HUES6 (cell line): ENCODE measurements at regions not wholly inside any gene's neighbourhood (a gene's known extent, or its start where the extent isn't known, plus 50 kb on each side); places are given as distances from the start of the nearest gene placed in this dataset.
A peak's percentile ranks its signal among the peaks of the same experiment; 100 is the strongest.
"Not testable (repeated sequence)": the region's sequence is repeated elsewhere in the genome, so short reads cannot be mapped to it uniquely, and the experiment has no call there.

ENCODE experiments used
- H3K27ac ChIP-seq: 2 replicates; pipeline ENCODE4 v1.7.0; 2013; ENCODE audit warnings: low read depth, mild to moderate bottlenecking, low read length, inconsistent platforms
- H3K27me3 ChIP-seq: 2 replicates; pipeline ENCODE4 v1.6.1; 2013; ENCODE audit warnings: low read length; ENCODE audit not compliant: control insufficient read depth, insufficient read depth
- H3K36me3 ChIP-seq: 2 replicates; pipeline ENCODE4 v1.6.1; 2013; ENCODE audit warnings: low read length; ENCODE audit not compliant: control insufficient read depth, insufficient read depth
- H3K4me1 ChIP-seq: 2 replicates; pipeline ENCODE4 v1.6.1; 2013; ENCODE audit warnings: low read length; ENCODE audit not compliant: control insufficient read depth, insufficient read depth
- H3K4me3 ChIP-seq: 2 replicates; pipeline ENCODE4 v1.5.1; 2013; ENCODE audit warnings: low read depth, low read length
- H3K9ac ChIP-seq: one replicate; pipeline ENCODE4 v1.6.1; 2013; ENCODE audit warnings: mild to moderate bottlenecking, low read length
- H3K9me3 ChIP-seq: 2 replicates; pipeline ENCODE4 v1.6.1; 2013; ENCODE audit warnings: low read depth, low read length; ENCODE audit not compliant: control insufficient read depth, insufficient read depth

- not testable (repeated sequence) for H3K27me3 ChIP-seq, H3K27ac ChIP-seq, H3K36me3 ChIP-seq, H3K9me3 ChIP-seq
- peaks cover 16% of the 10 kb centered on the region; the same call in 1 of the 2 replicates for H3K4me1 ChIP-seq
- H3K9ac ChIP-seq = peak overlapping the region; percentile 54
- H3K4me3 ChIP-seq = peak overlapping the region; percentile 60
Measured at GRCh38 chr10:55899472-55900147, 461.4 kb downstream of the ZWINT start.

DNA sequence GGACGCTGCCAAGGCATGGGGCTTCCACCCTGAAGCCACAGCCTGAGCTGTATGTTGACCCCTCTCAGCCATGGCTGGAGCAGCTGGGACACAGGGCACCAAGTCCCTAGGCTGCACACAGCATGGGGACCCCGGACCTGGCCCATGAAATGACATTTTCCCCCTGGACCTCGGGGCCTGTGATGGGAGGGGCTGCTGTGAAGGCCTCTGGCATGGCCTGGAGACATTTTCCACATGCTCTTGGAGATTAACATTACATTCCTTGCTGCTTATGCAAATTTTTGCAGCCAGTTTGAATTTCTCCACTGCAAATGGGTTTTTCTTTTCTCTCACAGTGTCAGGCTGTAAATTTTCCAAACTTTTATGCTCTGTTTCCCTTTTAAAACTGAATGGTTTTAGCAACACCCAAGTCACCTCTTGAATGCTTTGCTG lies 463.6 kb downstream of the ZWINT start:
- Histone ChIP-seq H3K27ac (no peak overlapping the region; the same call in 1 of the 2 replicates), H3K9ac (no peak overlapping the region), H3K4me3 (0 out of 2 replicates have a peak overlapping the region, but pooled peaks have one; percentile 32), H3K4me1 (peaks cover 16% of the 10 kb centered on the region; the same call in 1 of the 2 replicates), H3K27me3 (no peaks in the 10 kb centered on the region), H3K9me3 (0 out of 2 replicates have a peak, but pooled peaks cover 3% of the 10 kb centered on the region), H3K36me3 (no peaks in the 10 kb centered on the region)

DNA sequence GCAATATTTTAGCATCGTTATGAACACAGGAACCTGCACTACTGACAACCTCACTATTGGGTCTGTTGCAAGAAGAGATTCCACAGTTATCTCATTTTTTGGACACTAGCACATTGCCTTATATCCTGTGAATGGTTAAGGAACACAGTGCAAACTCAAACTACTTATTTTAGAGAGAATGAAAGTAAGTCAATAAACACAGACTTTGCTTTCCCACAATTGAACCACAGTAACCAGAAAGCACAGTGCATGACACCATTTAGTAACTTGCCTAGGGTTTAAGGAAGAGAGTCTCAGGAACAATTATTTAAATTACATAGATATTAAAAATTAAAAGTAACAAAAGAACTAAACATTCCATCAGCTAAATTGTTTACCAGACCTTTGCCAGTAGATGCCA lies 468.8 kb downstream of the ZWINT start:
- Histone ChIP-seq H3K9ac (no peak overlapping the region), H3K9me3 (0 out of 2 replicates have a peak, but pooled peaks cover 2% of the 10 kb centered on the region), H3K27ac (no peak overlapping the region), H3K36me3 (no peaks in the 10 kb centered on the region), H3K4me3 (no peak overlapping the region), H3K4me1 (peaks cover 5% of the 10 kb centered on the region; the same call in 1 of the 2 replicates), H3K27me3 (no peaks in the 10 kb centered on the region)

DNA sequence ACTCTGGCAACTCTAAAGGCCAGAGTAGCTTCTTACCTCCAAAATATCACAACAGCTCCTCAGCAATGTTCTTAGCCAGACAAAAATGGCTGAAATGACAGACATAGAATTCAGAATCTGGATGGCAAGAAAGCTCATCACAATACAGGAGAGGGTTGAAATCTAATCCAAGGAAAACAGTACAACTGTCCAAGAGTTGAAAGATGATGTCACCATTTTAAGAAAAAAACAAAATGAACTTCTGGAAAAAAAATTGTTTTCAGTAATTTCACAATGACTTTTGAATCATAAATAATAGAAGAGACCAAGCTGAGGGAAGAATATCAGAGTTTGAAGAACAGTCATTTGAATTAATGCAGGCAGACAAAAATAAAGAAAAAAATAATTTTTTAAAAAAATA lies 479.5 kb downstream of the ZWINT start:
- H3K4me1 ChIP-seq = no peaks in the 10 kb centered on the region

GRCh38 chr10:55873485-55873884 lies 487.6 kb downstream of the ZWINT start:
- Histone ChIP-seq H3K27ac (no peak overlapping the region), H3K36me3 (no peaks in the 10 kb centered on the region), H3K4me3 (no peak overlapping the region), H3K9ac (no peak overlapping the region), H3K4me1 (no peaks in the 10 kb centered on the region), H3K27me3 (no peaks in the 10 kb centered on the region), H3K9me3 (no peaks in the 10 kb centered on the region)

More for the DNA sequence above, 479.5 kb downstream of the ZWINT start:
- Histone ChIP-seq H3K36me3 (no peaks in the 10 kb centered on the region), H3K27me3 (no peaks in the 10 kb centered on the region), H3K9ac (no peak overlapping the region), H3K27ac (no peak overlapping the region), H3K9me3 (0 out of 2 replicates have a peak, but pooled peaks cover 3% of the 10 kb centered on the region), H3K4me3 (no peak overlapping the region)

DNA sequence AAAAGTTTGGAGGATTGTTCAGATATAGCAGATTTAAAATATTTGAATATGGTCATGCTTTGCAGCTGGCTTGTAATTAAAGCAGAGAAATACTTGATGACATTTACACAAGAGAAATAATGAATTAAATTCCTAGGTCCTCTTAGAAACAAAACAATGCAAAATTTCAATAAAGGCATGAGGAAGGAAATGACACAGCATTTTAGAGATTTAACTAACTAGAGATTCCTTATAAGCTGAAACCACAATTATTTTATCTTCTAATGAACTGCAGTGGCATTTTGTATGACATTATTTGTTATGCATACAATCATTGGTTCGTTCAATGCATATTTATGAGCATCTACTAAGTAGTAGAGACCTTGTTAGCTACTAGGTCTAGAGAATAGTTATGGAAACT lies 490.9 kb downstream of the ZWINT start:
- peaks cover 6% of the 10 kb centered on the region; the same call in 1 of the 2 replicates for H3K4me1 ChIP-seq
- H3K9ac ChIP-seq = no peak overlapping the region
- H3K27me3 ChIP-seq = no peaks in the 10 kb centered on the region
- H3K36me3 ChIP-seq = no peaks in the 10 kb centered on the region; the same call in 1 of the 2 replicates
- peak overlapping the region; percentile 38; the same call in 1 of the 2 replicates for H3K27ac ChIP-seq
- H3K4me3 ChIP-seq = no peak overlapping the region
- no peaks in the 10 kb centered on the region for H3K9me3 ChIP-seq

- Histone ChIP-seq H3K9me3 (peaks cover 4% of the 10 kb centered on the region; the same call in 1 of the 2 replicates), H3K27me3 (no peaks in the 10 kb centered on the region), H3K36me3 (no peaks in the 10 kb centered on the region; the same call in 1 of the 2 replicates), H3K9ac (no peak overlapping the region), H3K4me3 (no peak overlapping the region), H3K4me1 (peaks cover 6% of the 10 kb centered on the region; the same call in 1 of the 2 replicates), H3K27ac (no peak overlapping the region; the same call in 1 of the 2 replicates)
Measured at GRCh38 chr10:55867848-55868247, 493.2 kb downstream of the ZWINT start.

- H3K9me3 ChIP-seq = peaks cover 28% of the 10 kb centered on the region
- no peak overlapping the region for H3K9ac ChIP-seq
- H3K4me3 ChIP-seq = no peak overlapping the region
- peaks cover 10% of the 10 kb centered on the region; the same call in 1 of the 2 replicates for H3K36me3 ChIP-seq
- H3K27me3 ChIP-seq = no peaks in the 10 kb centered on the region
- H3K27ac ChIP-seq = no peak overlapping the region
- H3K4me1 ChIP-seq = peaks cover 5% of the 10 kb centered on the region; the same call in 1 of the 2 replicates
Measured at GRCh38 chr10:55858730-55859129, 502.3 kb downstream of the ZWINT start.

DNA sequence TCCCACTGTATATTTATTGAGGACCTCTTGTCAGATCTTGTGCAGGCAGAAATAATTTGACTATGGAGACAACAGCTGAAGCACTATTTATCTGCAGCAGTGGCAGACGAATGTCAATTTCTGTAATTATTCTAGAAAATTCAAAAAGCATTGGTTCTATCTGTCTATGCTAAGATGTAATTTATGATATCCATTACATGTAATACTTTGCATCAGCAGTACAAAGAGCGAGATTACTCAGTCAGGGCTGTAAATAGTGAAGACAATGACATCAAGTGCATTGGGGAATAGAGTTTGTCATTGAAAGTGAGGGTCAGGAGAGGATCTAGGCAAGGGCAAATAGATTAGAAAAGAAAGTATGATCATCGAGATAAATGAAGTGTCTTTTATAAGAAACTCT lies 508.2 kb downstream of the ZWINT start:
- no peaks in the 10 kb centered on the region for H3K36me3 ChIP-seq
- no peaks in the 10 kb centered on the region for H3K27me3 ChIP-seq
- H3K9me3 ChIP-seq = no peaks in the 10 kb centered on the region
- H3K4me3 ChIP-seq = no peak overlapping the region
- H3K27ac ChIP-seq = no peak overlapping the region
- peaks cover 5% of the 10 kb centered on the region; the same call in 1 of the 2 replicates for H3K4me1 ChIP-seq
- no peak overlapping the region for H3K9ac ChIP-seq

GRCh38 chr10:55837273-55837672 lies 523.8 kb downstream of the ZWINT start:
- H3K27ac ChIP-seq = no peak overlapping the region
- H3K4me1 ChIP-seq = no peaks in the 10 kb centered on the region
- no peak overlapping the region for H3K9ac ChIP-seq
- H3K9me3 ChIP-seq = no peaks in the 10 kb centered on the region
- H3K27me3 ChIP-seq = no peaks in the 10 kb centered on the region
- H3K4me3 ChIP-seq = no peak overlapping the region
- no peaks in the 10 kb centered on the region for H3K36me3 ChIP-seq

- Histone ChIP-seq H3K27ac (peak overlapping the region; percentile 95; the same call in 1 of the 2 replicates), H3K27me3 (no peaks in the 10 kb centered on the region), H3K9ac (peak overlapping the region; percentile 59), H3K4me3 (peak overlapping the region; percentile 24; the same call in 1 of the 2 replicates), H3K36me3 (0 out of 2 replicates have a peak, but pooled peaks cover 2% of the 10 kb centered on the region), H3K4me1 (peaks cover 55% of the 10 kb centered on the region), H3K9me3 (peaks cover 14% of the 10 kb centered on the region)
Measured at GRCh38 chr10:55822096-55822495, 539.0 kb downstream of the ZWINT start.
